ENCODE measurements at regions not wholly inside any gene's neighbourhood (a gene's known extent, or its start where the extent isn't known, plus 50 kb on each side); places are given as distances from the start of the nearest gene placed in this dataset.

- Histone ChIP-seq H3K27me3 (no peaks in the 10 kb centered on the region), H3K4me3 (no peak overlapping the region), H3K9me3 (no peaks in the 10 kb centered on the region), H3K4me1 (no peaks in the 10 kb centered on the region), H3K36me3 (no peaks in the 10 kb centered on the region), H3K27ac (no peak overlapping the region)
- TF ChIP-seq POLR2A (IDR thresholded peaks at IDR 0.05) (no peak), CTCF (IDR thresholded peaks at IDR 0.05) (no peak)
- intact Hi-C loops (cut with DNase I) = no loop called here
- DNase-seq (ENCODE audit: extremely low spot score in 2 of 2) = no peak
Measured at GRCh38 chr6:94456266-94456665, 1036.9 kb upstream of the EPHA7 start.

- H3K36me3 ChIP-seq = no peaks in the 10 kb centered on the region
- H3K9me3 ChIP-seq = no peaks in the 10 kb centered on the region
- H3K27ac ChIP-seq = no peak overlapping the region
- H3K4me3 ChIP-seq = no peak overlapping the region
- no peak for TF ChIP-seq POLR2AphosphoS5 (IDR thresholded peaks at IDR 0.05; ENCODE audit: insufficient read depth in 1 of 2, low read depth in 1 of 2)
- TF ChIP-seq CTCF (IDR thresholded peaks at IDR 0.05) = no peak
- no peak for TF ChIP-seq POLR2A (IDR thresholded peaks at IDR 0.05)
- intact Hi-C loops (cut with DNase I) = no loop called here
- no peaks in the 10 kb centered on the region for H3K27me3 ChIP-seq
- no peaks in the 10 kb centered on the region for H3K4me1 ChIP-seq
- no peak for DNase-seq (ENCODE audit: extremely low spot score in 2 of 2)
Measured at GRCh38 chr6:94454231-94454630, 1034.9 kb upstream of the EPHA7 start.

GRCh38 chr6:94446120-94446519 is 1026.8 kb upstream of the EPHA7 start:
- TF ChIP-seq POLR2A (IDR thresholded peaks at IDR 0.05) = no peak
- TF ChIP-seq CTCF (IDR thresholded peaks at IDR 0.05) = no peak
- Histone ChIP-seq H3K27me3 (no peaks in the 10 kb centered on the region), H3K9me3 (no peaks in the 10 kb centered on the region), H3K27ac (no peak overlapping the region), H3K36me3 (no peaks in the 10 kb centered on the region), H3K4me3 (no peak overlapping the region), H3K4me1 (no peaks in the 10 kb centered on the region)
- DNase-seq (ENCODE audit: extremely low spot score in 2 of 2) = no peak
- intact Hi-C loops (cut with DNase I) = no loop called here

GRCh38 chr6:94443701-94444100 is 1024.3 kb upstream of the EPHA7 start:
- intact Hi-C loops (cut with DNase I) = no loop called here
- TF ChIP-seq POLR2AphosphoS5 (IDR thresholded peaks at IDR 0.05; ENCODE audit: insufficient read depth in 1 of 2, low read depth in 1 of 2) (no peak), CTCF (IDR thresholded peaks at IDR 0.05) (no peak)
- Histone ChIP-seq H3K9me3 (no peaks in the 10 kb centered on the region), H3K4me1 (no peaks in the 10 kb centered on the region), H3K36me3 (no peaks in the 10 kb centered on the region), H3K4me3 (no peak overlapping the region), H3K27ac (no peak overlapping the region), H3K27me3 (no peaks in the 10 kb centered on the region)
- DNase-seq (ENCODE audit: extremely low spot score in 2 of 2) = no peak

GRCh38 chr6:94424692-94425091 is 1005.3 kb upstream of the EPHA7 start:
- no peak for TF ChIP-seq CTCF (IDR thresholded peaks at IDR 0.05)
- TF ChIP-seq POLR2AphosphoS5 (IDR thresholded peaks at IDR 0.05; ENCODE audit: insufficient read depth in 1 of 2, low read depth in 1 of 2) = no peak
- TF ChIP-seq POLR2A (IDR thresholded peaks at IDR 0.05) = no peak
- DNase-seq (ENCODE audit: extremely low spot score in 2 of 2) = no peak
- Histone ChIP-seq H3K27ac (no peak overlapping the region), H3K4me3 (no peak overlapping the region), H3K4me1 (no peaks in the 10 kb centered on the region), H3K9me3 (no peaks in the 10 kb centered on the region), H3K36me3 (no peaks in the 10 kb centered on the region), H3K27me3 (no peaks in the 10 kb centered on the region)
- intact Hi-C loops (cut with DNase I) = no loop called here
